GM23338 (cell line): ENCODE measurements at regions not wholly inside any gene's neighbourhood (a gene's known extent, or its start where the extent isn't known, plus 50 kb on each side); places are given as distances from the start of the nearest gene placed in this dataset.

Experiments used
- ATAC-seq: fragments of 200-7000 bp; cut with Tn5 transposase; 3 replicates; pipeline ENCODE4 v1.9.1; 2020
- DNase-seq: peaks from one replicate; pipeline ENCODE4 v3.0.0-alpha.2; 2015; ENCODE audit warnings: low spot score
- H2AFZ ChIP-seq: fragments of 200-600 bp; sonication (generic); 2 replicates; pipeline ENCODE4 v1.8.0; 2016; ENCODE audit warnings: antibody characterized with exemption, mild to moderate bottlenecking, moderate library complexity
- H3F3A ChIP-seq: fragments of 200-600 bp; sonication (generic); replicated peaks from 2 replicates; pipeline ENCODE4 v1.8.0; 2017; ENCODE audit warnings: antibody characterized with exemption, mixed run types, low read depth
- H3K27ac ChIP-seq: fragments of 200-600 bp; sonication (generic); 2 replicates; pipeline ENCODE4 v1.6.1; 2016; ENCODE audit warnings: low read depth
- H3K27me3 ChIP-seq: fragments of 200-600 bp; sonication (generic); 2 replicates; pipeline ENCODE4 v1.8.0; 2016; ENCODE audit warnings: mild to moderate bottlenecking, mixed run types, moderate library complexity; ENCODE audit not compliant: insufficient read depth
- H3K36me3 ChIP-seq: fragments of 200-600 bp; sonication (generic); 2 replicates; pipeline ENCODE4 v1.8.0; 2016; ENCODE audit warnings: mild to moderate bottlenecking; ENCODE audit not compliant: insufficient read depth
- H3K4me1 ChIP-seq: fragments of 200-600 bp; sonication (generic); 2 replicates; pipeline ENCODE4 v1.8.0; 2016; ENCODE audit warnings: mild to moderate bottlenecking, moderate library complexity; ENCODE audit not compliant: insufficient read depth
- H3K4me2 ChIP-seq: fragments of 200-600 bp; sonication (generic); 2 replicates; pipeline ENCODE4 v1.7.1; 2017; ENCODE audit warnings: mixed run types
- H3K4me3 ChIP-seq: fragments of 200-600 bp; sonication (generic); 2 replicates; pipeline ENCODE4 v1.6.1; 2016; ENCODE audit warnings: mixed run types
- H3K79me2 ChIP-seq: fragments of 200-600 bp; sonication (generic); replicated peaks from 2 replicates; pipeline ENCODE4 v1.8.0; 2017; ENCODE audit warnings: mild to moderate bottlenecking; ENCODE audit not compliant: insufficient read depth
- H3K9me2 ChIP-seq: fragments of 200-600 bp; sonication (generic); 2 replicates; pipeline ENCODE4 v1.8.0; 2017; ENCODE audit not compliant: insufficient read depth
- H4K20me1 ChIP-seq: fragments of 200-600 bp; sonication (generic); replicated peaks from 2 replicates; pipeline ENCODE4 v1.8.0; 2017; ENCODE audit warnings: mild to moderate bottlenecking; ENCODE audit not compliant: insufficient read depth
- H3K27ac Mint-ChIP-seq: 2 replicates; pipeline ENCODE4 v1.8.0; 2020; ENCODE audit warnings: inconsistent platforms, mild to moderate bottlenecking, moderate library complexity, mixed read lengths
- H3K27me3 Mint-ChIP-seq: 3 replicates; pipeline ENCODE4 v1.8.0; 2022; ENCODE audit warnings: low read depth, mild to moderate bottlenecking, moderate library complexity, mixed read lengths, inconsistent platforms; ENCODE audit not compliant: insufficient read depth, poor library complexity
- H3K36me3 Mint-ChIP-seq: 3 replicates; pipeline ENCODE4 v1.8.0; 2021; ENCODE audit warnings: low read depth, mild to moderate bottlenecking, inconsistent platforms, moderate library complexity, mixed read lengths
- H3K4me1 Mint-ChIP-seq: 3 replicates; pipeline ENCODE4 v1.8.0; 2020; ENCODE audit warnings: mild to moderate bottlenecking, inconsistent platforms, mixed read lengths
- H3K4me3 Mint-ChIP-seq: 3 replicates; pipeline ENCODE4 v1.8.0; 2021; ENCODE audit warnings: moderate library complexity, mild to moderate bottlenecking, inconsistent platforms, mixed read lengths
- H3K9me3 Mint-ChIP-seq: 3 replicates; pipeline ENCODE4 v1.8.0; 2020; ENCODE audit warnings: moderate library complexity, mild to moderate bottlenecking, inconsistent platforms, mixed read lengths
- CREB1 ChIP-seq: fragments of 250-450 bp; sonication (Bioruptor Pico); IDR thresholded peaks from 2 replicates; pipeline ENCODE4 v1.5.0; 2020; ENCODE audit warnings: low read depth, mild to moderate bottlenecking, moderate library complexity
- EZH2 ChIP-seq: fragments of 200-600 bp; sonication (generic); IDR thresholded peaks from one replicate; pipeline ENCODE4 v1.8.0; 2017; ENCODE audit warnings: antibody characterized with exemption, mild to moderate bottlenecking, low read depth; ENCODE audit not compliant: unreplicated experiment
- JUNB ChIP-seq: IDR thresholded peaks from one replicate; pipeline ENCODE4 v1.6.1; 2016; ENCODE audit warnings: antibody characterized with exemption; ENCODE audit not compliant: unreplicated experiment
- NANOG ChIP-seq: IDR thresholded peaks from 2 replicates; pipeline ENCODE4 v1.6.1; 2016; ENCODE audit warnings: antibody characterized with exemption, borderline replicate concordance
- POLR2AphosphoS5 ChIP-seq: IDR thresholded peaks from 2 replicates; pipeline ENCODE4 v1.6.1; 2016; ENCODE audit warnings: antibody characterized with exemption, low read depth
- STAT1 ChIP-seq: IDR thresholded peaks from one replicate; pipeline ENCODE4 v1.6.1; 2016; ENCODE audit warnings: antibody characterized with exemption; ENCODE audit not compliant: unreplicated experiment
- ZNF114 ChIP-seq: fragments of 250-450 bp; sonication (Bioruptor Pico); IDR thresholded peaks from 2 replicates; pipeline ENCODE4 v1.5.0; 2020; ENCODE audit warnings: mild to moderate bottlenecking, moderate library complexity
- TF ChIP-seq, protein P1 (sequence below): IDR thresholded peaks from 2 replicates; pipeline ENCODE4 v1.6.1; 2016; ENCODE audit warnings: antibody characterized with exemption
- TF ChIP-seq, protein P2 (sequence below): fragments of 250-450 bp; sonication (Bioruptor Pico); IDR thresholded peaks from 2 replicates; pipeline ENCODE4 v1.5.0; 2020; ENCODE audit warnings: mild to moderate bottlenecking, moderate library complexity
- TF ChIP-seq, protein P3 (sequence below): IDR thresholded peaks from one replicate; pipeline ENCODE4 v1.6.1; 2018; ENCODE audit warnings: antibody characterized with exemption; ENCODE audit not compliant: unreplicated experiment
- TF ChIP-seq, protein P4 (sequence below), 2 experiments: fragments of 200-600 bp in 1 of 2; sonication (generic) in 1 of 2; conservative IDR thresholded peaks; 2 replicates each; pipeline versions ENCODE4 v1.5.1 to v1.6.1; 2016 to 2017; ENCODE audit warnings: antibody characterized with exemption in 2 of 2, low read depth in 2 of 2, mild to moderate bottlenecking in 2 of 2, moderate library complexity in 1 of 2

DNA sequence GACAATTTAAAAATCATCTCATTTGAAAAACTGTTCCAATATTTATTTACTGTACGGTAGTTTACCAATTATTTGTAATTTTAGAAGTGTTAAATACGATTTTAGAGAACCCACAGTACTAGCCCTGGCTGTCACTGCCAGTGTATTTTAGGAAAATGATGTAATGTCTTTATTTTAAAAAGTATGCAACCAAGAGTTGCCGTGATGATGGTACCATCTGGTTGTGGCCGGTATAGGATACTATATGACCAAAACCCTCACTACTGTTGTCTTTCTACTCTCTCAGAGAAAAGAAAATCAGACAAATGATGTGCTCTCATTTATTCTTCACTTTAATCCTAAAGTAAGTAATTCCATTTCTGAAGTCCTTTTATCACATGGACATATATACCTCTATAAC, 395.0 kb downstream of the FOXG1 start (continued):
- TF ChIP-seq, protein P1, sequence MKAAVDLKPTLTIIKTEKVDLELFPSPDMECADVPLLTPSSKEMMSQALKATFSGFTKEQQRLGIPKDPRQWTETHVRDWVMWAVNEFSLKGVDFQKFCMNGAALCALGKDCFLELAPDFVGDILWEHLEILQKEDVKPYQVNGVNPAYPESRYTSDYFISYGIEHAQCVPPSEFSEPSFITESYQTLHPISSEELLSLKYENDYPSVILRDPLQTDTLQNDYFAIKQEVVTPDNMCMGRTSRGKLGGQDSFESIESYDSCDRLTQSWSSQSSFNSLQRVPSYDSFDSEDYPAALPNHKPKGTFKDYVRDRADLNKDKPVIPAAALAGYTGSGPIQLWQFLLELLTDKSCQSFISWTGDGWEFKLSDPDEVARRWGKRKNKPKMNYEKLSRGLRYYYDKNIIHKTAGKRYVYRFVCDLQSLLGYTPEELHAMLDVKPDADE, result no peak
- TF ChIP-seq EZH2, result no peak
- TF ChIP-seq JUNB, result no peak
- TF ChIP-seq STAT1, result no peak
- TF ChIP-seq, protein P2, sequence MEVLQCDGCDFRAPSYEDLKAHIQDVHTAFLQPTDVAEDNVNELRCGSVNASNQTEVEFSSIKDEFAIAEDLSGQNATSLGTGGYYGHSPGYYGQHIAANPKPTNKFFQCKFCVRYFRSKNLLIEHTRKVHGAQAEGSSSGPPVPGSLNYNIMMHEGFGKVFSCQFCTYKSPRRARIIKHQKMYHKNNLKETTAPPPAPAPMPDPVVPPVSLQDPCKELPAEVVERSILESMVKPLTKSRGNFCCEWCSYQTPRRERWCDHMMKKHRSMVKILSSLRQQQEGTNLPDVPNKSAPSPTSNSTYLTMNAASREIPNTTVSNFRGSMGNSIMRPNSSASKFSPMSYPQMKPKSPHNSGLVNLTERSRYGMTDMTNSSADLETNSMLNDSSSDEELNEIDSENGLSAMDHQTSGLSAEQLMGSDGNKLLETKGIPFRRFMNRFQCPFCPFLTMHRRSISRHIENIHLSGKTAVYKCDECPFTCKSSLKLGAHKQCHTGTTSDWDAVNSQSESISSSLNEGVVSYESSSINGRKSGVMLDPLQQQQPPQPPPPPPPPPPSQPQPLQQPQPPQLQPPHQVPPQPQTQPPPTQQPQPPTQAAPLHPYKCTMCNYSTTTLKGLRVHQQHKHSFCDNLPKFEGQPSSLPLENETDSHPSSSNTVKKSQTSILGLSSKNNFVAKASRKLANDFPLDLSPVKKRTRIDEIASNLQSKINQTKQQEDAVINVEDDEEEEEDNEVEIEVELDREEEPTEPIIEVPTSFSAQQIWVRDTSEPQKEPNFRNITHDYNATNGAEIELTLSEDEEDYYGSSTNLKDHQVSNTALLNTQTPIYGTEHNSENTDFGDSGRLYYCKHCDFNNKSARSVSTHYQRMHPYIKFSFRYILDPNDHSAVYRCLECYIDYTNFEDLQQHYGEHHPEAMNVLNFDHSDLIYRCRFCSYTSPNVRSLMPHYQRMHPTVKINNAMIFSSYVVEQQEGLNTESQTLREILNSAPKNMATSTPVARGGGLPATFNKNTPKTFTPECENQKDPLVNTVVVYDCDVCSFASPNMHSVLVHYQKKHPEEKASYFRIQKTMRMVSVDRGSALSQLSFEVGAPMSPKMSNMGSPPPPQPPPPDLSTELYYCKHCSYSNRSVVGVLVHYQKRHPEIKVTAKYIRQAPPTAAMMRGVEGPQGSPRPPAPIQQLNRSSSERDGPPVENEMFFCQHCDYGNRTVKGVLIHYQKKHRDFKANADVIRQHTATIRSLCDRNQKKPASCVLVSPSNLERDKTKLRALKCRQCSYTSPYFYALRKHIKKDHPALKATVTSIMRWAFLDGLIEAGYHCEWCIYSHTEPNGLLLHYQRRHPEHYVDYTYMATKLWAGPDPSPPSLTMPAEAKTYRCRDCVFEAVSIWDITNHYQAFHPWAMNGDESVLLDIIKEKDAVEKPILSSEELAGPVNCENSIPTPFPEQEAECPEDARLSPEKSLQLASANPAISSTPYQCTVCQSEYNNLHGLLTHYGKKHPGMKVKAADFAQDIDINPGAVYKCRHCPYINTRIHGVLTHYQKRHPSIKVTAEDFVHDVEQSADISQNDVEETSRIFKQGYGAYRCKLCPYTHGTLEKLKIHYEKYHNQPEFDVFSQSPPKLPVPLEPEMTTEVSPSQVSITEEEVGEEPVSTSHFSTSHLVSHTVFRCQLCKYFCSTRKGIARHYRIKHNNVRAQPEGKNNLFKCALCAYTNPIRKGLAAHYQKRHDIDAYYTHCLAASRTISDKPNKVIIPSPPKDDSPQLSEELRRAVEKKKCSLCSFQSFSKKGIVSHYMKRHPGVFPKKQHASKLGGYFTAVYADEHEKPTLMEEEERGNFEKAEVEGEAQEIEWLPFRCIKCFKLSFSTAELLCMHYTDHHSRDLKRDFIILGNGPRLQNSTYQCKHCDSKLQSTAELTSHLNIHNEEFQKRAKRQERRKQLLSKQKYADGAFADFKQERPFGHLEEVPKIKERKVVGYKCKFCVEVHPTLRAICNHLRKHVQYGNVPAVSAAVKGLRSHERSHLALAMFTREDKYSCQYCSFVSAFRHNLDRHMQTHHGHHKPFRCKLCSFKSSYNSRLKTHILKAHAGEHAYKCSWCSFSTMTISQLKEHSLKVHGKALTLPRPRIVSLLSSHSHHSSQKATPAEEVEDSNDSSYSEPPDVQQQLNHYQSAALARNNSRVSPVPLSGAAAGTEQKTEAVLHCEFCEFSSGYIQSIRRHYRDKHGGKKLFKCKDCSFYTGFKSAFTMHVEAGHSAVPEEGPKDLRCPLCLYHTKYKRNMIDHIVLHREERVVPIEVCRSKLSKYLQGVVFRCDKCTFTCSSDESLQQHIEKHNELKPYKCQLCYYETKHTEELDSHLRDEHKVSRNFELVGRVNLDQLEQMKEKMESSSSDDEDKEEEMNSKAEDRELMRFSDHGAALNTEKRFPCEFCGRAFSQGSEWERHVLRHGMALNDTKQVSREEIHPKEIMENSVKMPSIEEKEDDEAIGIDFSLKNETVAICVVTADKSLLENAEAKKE, result no peak
- TF ChIP-seq ZNF114 (CRISPR knock-in tag), result no peak
- TF ChIP-seq POLR2AphosphoS5, result no peak
- no peak for TF ChIP-seq NANOG

DNA sequence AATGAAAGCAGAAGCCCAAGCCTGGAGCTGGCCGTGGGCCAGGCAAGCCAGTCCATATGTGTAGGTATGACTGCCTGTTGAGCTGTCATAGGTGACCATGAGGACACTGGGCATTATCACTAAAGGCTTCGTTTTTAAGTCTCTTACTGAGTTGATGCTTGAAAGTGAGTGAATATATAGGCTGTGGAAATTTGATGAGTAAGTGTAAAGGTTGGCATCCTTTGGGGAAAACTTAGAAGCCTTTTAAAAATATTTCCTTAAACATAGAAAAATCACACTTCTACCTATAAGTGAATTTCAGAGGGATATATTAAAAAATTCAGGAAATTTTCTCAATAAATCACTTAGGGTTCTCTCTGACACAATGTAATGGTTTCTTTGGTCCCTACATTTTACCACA, 396.5 kb downstream of the FOXG1 start:
- Histone ChIP-seq H3F3A (no peaks in the 10 kb centered on the region), H2AFZ (no peak overlapping the region), H3K27me3 (no peaks in the 10 kb centered on the region), H3K27ac (no peak overlapping the region), H3K9me2 (no peaks in the 10 kb centered on the region), H3K4me2 (no peak overlapping the region), H3K4me1 (no peaks in the 10 kb centered on the region), H3K4me3 (no peak overlapping the region), H3K79me2 (no peaks in the 10 kb centered on the region), H4K20me1 (no peaks in the 10 kb centered on the region), H3K36me3 (no peaks in the 10 kb centered on the region)
- ATAC-seq (no peak), DNase-seq (no peak)
- Mint-ChIP-seq H3K4me1 (no peaks in the 10 kb centered on the region), H3K27ac (no peak overlapping the region), H3K4me3 (no peak overlapping the region), H3K27me3 (no peaks in the 10 kb centered on the region), H3K9me3 (no peaks in the 10 kb centered on the region), H3K36me3 (no peaks in the 10 kb centered on the region)
- TF ChIP-seq, protein P3, sequence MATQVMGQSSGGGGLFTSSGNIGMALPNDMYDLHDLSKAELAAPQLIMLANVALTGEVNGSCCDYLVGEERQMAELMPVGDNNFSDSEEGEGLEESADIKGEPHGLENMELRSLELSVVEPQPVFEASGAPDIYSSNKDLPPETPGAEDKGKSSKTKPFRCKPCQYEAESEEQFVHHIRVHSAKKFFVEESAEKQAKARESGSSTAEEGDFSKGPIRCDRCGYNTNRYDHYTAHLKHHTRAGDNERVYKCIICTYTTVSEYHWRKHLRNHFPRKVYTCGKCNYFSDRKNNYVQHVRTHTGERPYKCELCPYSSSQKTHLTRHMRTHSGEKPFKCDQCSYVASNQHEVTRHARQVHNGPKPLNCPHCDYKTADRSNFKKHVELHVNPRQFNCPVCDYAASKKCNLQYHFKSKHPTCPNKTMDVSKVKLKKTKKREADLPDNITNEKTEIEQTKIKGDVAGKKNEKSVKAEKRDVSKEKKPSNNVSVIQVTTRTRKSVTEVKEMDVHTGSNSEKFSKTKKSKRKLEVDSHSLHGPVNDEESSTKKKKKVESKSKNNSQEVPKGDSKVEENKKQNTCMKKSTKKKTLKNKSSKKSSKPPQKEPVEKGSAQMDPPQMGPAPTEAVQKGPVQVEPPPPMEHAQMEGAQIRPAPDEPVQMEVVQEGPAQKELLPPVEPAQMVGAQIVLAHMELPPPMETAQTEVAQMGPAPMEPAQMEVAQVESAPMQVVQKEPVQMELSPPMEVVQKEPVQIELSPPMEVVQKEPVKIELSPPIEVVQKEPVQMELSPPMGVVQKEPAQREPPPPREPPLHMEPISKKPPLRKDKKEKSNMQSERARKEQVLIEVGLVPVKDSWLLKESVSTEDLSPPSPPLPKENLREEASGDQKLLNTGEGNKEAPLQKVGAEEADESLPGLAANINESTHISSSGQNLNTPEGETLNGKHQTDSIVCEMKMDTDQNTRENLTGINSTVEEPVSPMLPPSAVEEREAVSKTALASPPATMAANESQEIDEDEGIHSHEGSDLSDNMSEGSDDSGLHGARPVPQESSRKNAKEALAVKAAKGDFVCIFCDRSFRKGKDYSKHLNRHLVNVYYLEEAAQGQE, result no peak
- no peak for TF ChIP-seq JUNB
- no peak for TF ChIP-seq STAT1
- TF ChIP-seq CREB1, result no peak
- TF ChIP-seq, protein P4, sequence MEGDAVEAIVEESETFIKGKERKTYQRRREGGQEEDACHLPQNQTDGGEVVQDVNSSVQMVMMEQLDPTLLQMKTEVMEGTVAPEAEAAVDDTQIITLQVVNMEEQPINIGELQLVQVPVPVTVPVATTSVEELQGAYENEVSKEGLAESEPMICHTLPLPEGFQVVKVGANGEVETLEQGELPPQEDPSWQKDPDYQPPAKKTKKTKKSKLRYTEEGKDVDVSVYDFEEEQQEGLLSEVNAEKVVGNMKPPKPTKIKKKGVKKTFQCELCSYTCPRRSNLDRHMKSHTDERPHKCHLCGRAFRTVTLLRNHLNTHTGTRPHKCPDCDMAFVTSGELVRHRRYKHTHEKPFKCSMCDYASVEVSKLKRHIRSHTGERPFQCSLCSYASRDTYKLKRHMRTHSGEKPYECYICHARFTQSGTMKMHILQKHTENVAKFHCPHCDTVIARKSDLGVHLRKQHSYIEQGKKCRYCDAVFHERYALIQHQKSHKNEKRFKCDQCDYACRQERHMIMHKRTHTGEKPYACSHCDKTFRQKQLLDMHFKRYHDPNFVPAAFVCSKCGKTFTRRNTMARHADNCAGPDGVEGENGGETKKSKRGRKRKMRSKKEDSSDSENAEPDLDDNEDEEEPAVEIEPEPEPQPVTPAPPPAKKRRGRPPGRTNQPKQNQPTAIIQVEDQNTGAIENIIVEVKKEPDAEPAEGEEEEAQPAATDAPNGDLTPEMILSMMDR (conservative IDR thresholded peaks at IDR 0.05; ENCODE audit: low read depth in 2 of 2), result no peak
- no peak for TF ChIP-seq EZH2
- TF ChIP-seq POLR2AphosphoS5, result no peak
- no peak for TF ChIP-seq NANOG
